ENCODE measurements at regions not wholly inside any gene's neighbourhood (a gene's known extent, or its start where the extent isn't known, plus 50 kb on each side); places are given as distances from the start of the nearest gene placed in this dataset.
A peak's percentile ranks its signal among the peaks of the same experiment; 100 is the strongest.

GRCh38 chr1:219560856-219561255 lies 52.0 kb downstream of the ZC3H11B start:
- Histone ChIP-seq H3K27ac (ENCODE audit: low read depth in 2 of 2, low read length in 2 of 2) (no peak overlapping the region), H3K4me3 (ENCODE audit: low read length in 3 of 3) (no peak overlapping the region), H3K27me3 (ENCODE audit: control insufficient read depth, insufficient read depth, low read length) (no peaks in the 10 kb centered on the region), H3K9me3 (ENCODE audit: control insufficient read depth in 2 of 3, insufficient read depth in 1 of 3, low read length in 3 of 3) (no peaks in the 10 kb centered on the region), H3K9ac (ENCODE audit: low read length in 3 of 3) (no peak overlapping the region), H3K36me3 (ENCODE audit: control insufficient read depth in 2 of 3, insufficient read depth in 3 of 3, low read length in 3 of 3) (no peaks in the 10 kb centered on the region), H3K4me1 (ENCODE audit: control insufficient read depth in 2 of 3, insufficient read depth in 2 of 3, low read depth in 1 of 3, low read length in 3 of 3) (no peaks in the 10 kb centered on the region)
- TF ChIP-seq CTCF (IDR thresholded peaks at IDR 0.05; ENCODE audit: borderline replicate concordance, extremely low read depth, insufficient read depth): no peak
- FAIRE-seq (no peak), DNase-seq (no peak)
- intact Hi-C loops (cut with DNase I): no loop called here

- H3K27me3 ChIP-seq (ENCODE audit: control insufficient read depth, insufficient read depth, low read length): no peaks in the 10 kb centered on the region
- H3K4me3 ChIP-seq (ENCODE audit: low read length in 3 of 3): no peak overlapping the region
- intact Hi-C loops (cut with DNase I): no loop called here
- no peaks in the 10 kb centered on the region for H3K4me1 ChIP-seq (ENCODE audit: control insufficient read depth in 2 of 3, insufficient read depth in 2 of 3, low read depth in 1 of 3, low read length in 3 of 3)
- DNase-seq (no peak), FAIRE-seq (no peak)
- no peak for TF ChIP-seq CTCF (IDR thresholded peaks at IDR 0.05; ENCODE audit: borderline replicate concordance, extremely low read depth, insufficient read depth)
- H3K9ac ChIP-seq (ENCODE audit: low read length in 3 of 3): no peak overlapping the region
- H3K9me3 ChIP-seq (ENCODE audit: control insufficient read depth in 2 of 3, insufficient read depth in 1 of 3, low read length in 3 of 3): no peaks in the 10 kb centered on the region
- H3K36me3 ChIP-seq (ENCODE audit: control insufficient read depth in 2 of 3, insufficient read depth in 3 of 3, low read length in 3 of 3): no peaks in the 10 kb centered on the region
- H3K27ac ChIP-seq (ENCODE audit: low read depth in 2 of 2, low read length in 2 of 2): no peak overlapping the region
Observed at GRCh38 chr1:219559899-219560298, 53.0 kb downstream of the ZC3H11B start.

- peak overlapping the region in 1 of 3 donors; percentile 2 for H3K9ac ChIP-seq (ENCODE audit: low read length in 3 of 3)
- FAIRE-seq: no peak
- no peaks in the 10 kb centered on the region for H3K4me1 ChIP-seq (ENCODE audit: control insufficient read depth in 2 of 3, insufficient read depth in 2 of 3, low read depth in 1 of 3, low read length in 3 of 3)
- no peaks in the 10 kb centered on the region for H3K27me3 ChIP-seq (ENCODE audit: control insufficient read depth, insufficient read depth, low read length)
- H3K27ac ChIP-seq (ENCODE audit: low read depth in 2 of 2, low read length in 2 of 2): no peak overlapping the region
- peak in 2 of 5 donors; percentile 45 to 55 for DNase-seq
- H3K4me3 ChIP-seq (ENCODE audit: low read length in 3 of 3): peak overlapping the region in 2 of 3 donors; percentile 36 to 47
- intact Hi-C loops (cut with DNase I): no loop called here
- H3K9me3 ChIP-seq (ENCODE audit: control insufficient read depth in 2 of 3, insufficient read depth in 1 of 3, low read length in 3 of 3): no peaks in the 10 kb centered on the region
- no peak for TF ChIP-seq CTCF (IDR thresholded peaks at IDR 0.05; ENCODE audit: borderline replicate concordance, extremely low read depth, insufficient read depth)
- H3K36me3 ChIP-seq (ENCODE audit: control insufficient read depth in 2 of 3, insufficient read depth in 3 of 3, low read length in 3 of 3): no peaks in the 10 kb centered on the region
Observed at GRCh38 chr1:219555806-219556205, 57.1 kb downstream of the ZC3H11B start.

- H3K27me3 ChIP-seq (ENCODE audit: control insufficient read depth, insufficient read depth, low read length): no peaks in the 10 kb centered on the region
- intact Hi-C loops (cut with DNase I): no loop called here
Observed at GRCh38 chr1:219555031-219555692, 57.7 kb downstream of the ZC3H11B start.

More at GRCh38 chr1:219555031-219555692, 57.7 kb downstream of the ZC3H11B start:
- no peak overlapping the region for H3K27ac ChIP-seq (ENCODE audit: low read depth in 2 of 2, low read length in 2 of 2)
- H3K4me1 ChIP-seq (ENCODE audit: control insufficient read depth in 2 of 3, insufficient read depth in 2 of 3, low read depth in 1 of 3, low read length in 3 of 3): no peaks in the 10 kb centered on the region
- H3K9me3 ChIP-seq (ENCODE audit: control insufficient read depth in 2 of 3, insufficient read depth in 1 of 3, low read length in 3 of 3): no peaks in the 10 kb centered on the region
- peak in 1 of 5 donors; percentile 27 for DNase-seq
- H3K9ac ChIP-seq (ENCODE audit: low read length in 3 of 3): no peak overlapping the region
- peak overlapping the region in 2 of 3 donors; percentile 36 to 47 for H3K4me3 ChIP-seq (ENCODE audit: low read length in 3 of 3)
- no peaks in the 10 kb centered on the region for H3K36me3 ChIP-seq (ENCODE audit: control insufficient read depth in 2 of 3, insufficient read depth in 3 of 3, low read length in 3 of 3)
- no peak for TF ChIP-seq CTCF (IDR thresholded peaks at IDR 0.05; ENCODE audit: borderline replicate concordance, extremely low read depth, insufficient read depth)
- no peak for FAIRE-seq

Measured in kidney (tissue), 13 donors.